HL-60 (cell line): ENCODE measurements at regions not wholly inside any gene's neighbourhood (a gene's known extent, or its start where the extent isn't known, plus 50 kb on each side); places are given as distances from the start of the nearest gene placed in this dataset.

Experiments used
- POLR2AphosphoS5 ChIP-seq: IDR thresholded peaks from 2 replicates; pipeline ENCODE4 v1.6.1; 2012; ENCODE audit warnings: low read depth
- SPI1 ChIP-seq: IDR thresholded peaks from 2 replicates; pipeline ENCODE4 v1.6.1; 2012; ENCODE audit warnings: low read depth, mild to moderate bottlenecking, borderline replicate concordance
- TF ChIP-seq, protein P1 (sequence below): IDR thresholded peaks from one replicate; pipeline ENCODE4 v1.5.1; 2011; ENCODE audit warnings: low read length, control low read depth, inconsistent platforms; ENCODE audit not compliant: insufficient read depth
- TF ChIP-seq, protein P2 (sequence below): IDR thresholded peaks from 2 replicates; pipeline ENCODE4 v1.6.1; 2012; ENCODE audit warnings: low read depth; ENCODE audit not compliant: insufficient replicate concordance

DNA sequence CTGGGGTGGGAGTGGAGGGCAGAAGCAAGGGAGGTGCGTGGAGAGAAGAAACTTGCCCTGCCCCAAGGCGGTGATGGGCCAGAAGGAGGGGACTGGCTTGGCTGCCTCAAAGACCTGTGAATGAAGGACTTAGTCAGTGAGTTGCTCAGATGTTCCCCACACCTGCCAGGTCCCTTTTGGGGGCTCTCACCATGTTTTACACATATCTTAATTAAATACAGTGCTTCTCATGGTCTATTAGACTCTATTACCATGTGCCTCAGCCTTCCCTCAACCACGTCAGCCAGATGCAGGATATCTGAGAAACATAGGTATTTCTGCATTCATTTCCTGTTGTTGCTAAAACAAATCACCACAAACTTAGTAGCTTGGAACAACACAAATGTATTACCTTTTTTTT is 429.5 kb downstream of the BUD13 start:
- TF ChIP-seq, protein P1, sequence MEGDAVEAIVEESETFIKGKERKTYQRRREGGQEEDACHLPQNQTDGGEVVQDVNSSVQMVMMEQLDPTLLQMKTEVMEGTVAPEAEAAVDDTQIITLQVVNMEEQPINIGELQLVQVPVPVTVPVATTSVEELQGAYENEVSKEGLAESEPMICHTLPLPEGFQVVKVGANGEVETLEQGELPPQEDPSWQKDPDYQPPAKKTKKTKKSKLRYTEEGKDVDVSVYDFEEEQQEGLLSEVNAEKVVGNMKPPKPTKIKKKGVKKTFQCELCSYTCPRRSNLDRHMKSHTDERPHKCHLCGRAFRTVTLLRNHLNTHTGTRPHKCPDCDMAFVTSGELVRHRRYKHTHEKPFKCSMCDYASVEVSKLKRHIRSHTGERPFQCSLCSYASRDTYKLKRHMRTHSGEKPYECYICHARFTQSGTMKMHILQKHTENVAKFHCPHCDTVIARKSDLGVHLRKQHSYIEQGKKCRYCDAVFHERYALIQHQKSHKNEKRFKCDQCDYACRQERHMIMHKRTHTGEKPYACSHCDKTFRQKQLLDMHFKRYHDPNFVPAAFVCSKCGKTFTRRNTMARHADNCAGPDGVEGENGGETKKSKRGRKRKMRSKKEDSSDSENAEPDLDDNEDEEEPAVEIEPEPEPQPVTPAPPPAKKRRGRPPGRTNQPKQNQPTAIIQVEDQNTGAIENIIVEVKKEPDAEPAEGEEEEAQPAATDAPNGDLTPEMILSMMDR, result no peak
- TF ChIP-seq, protein P2, sequence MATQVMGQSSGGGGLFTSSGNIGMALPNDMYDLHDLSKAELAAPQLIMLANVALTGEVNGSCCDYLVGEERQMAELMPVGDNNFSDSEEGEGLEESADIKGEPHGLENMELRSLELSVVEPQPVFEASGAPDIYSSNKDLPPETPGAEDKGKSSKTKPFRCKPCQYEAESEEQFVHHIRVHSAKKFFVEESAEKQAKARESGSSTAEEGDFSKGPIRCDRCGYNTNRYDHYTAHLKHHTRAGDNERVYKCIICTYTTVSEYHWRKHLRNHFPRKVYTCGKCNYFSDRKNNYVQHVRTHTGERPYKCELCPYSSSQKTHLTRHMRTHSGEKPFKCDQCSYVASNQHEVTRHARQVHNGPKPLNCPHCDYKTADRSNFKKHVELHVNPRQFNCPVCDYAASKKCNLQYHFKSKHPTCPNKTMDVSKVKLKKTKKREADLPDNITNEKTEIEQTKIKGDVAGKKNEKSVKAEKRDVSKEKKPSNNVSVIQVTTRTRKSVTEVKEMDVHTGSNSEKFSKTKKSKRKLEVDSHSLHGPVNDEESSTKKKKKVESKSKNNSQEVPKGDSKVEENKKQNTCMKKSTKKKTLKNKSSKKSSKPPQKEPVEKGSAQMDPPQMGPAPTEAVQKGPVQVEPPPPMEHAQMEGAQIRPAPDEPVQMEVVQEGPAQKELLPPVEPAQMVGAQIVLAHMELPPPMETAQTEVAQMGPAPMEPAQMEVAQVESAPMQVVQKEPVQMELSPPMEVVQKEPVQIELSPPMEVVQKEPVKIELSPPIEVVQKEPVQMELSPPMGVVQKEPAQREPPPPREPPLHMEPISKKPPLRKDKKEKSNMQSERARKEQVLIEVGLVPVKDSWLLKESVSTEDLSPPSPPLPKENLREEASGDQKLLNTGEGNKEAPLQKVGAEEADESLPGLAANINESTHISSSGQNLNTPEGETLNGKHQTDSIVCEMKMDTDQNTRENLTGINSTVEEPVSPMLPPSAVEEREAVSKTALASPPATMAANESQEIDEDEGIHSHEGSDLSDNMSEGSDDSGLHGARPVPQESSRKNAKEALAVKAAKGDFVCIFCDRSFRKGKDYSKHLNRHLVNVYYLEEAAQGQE, result no peak
- TF ChIP-seq POLR2AphosphoS5, result no peak
- TF ChIP-seq SPI1, result no peak
